Neural progenitor cell (in vitro differentiated cells): ENCODE measurements at regions not wholly inside any gene's neighbourhood (a gene's known extent, or its start where the extent isn't known, plus 50 kb on each side); places are given as distances from the start of the nearest gene placed in this dataset.

Experiments
- EZH2 ChIP-seq: fragments of 200-600 bp; sonication (generic); IDR thresholded peaks from 2 replicates; pipeline ENCODE4 v1.6.1; 2017; ENCODE audit warnings: antibody characterized with exemption, mild to moderate bottlenecking, moderate library complexity
- EZH2phosphoT487 ChIP-seq: fragments of 200-600 bp; sonication (generic); IDR thresholded peaks from 2 replicates; pipeline ENCODE4 v1.6.1; 2017; ENCODE audit warnings: antibody characterized with exemption
- TF ChIP-seq, protein P1 (sequence below): fragments of 200-600 bp; sonication (generic); IDR thresholded peaks from 2 replicates; pipeline ENCODE4 v1.5.1; 2017; ENCODE audit warnings: antibody characterized with exemption, mild to moderate bottlenecking

DNA sequence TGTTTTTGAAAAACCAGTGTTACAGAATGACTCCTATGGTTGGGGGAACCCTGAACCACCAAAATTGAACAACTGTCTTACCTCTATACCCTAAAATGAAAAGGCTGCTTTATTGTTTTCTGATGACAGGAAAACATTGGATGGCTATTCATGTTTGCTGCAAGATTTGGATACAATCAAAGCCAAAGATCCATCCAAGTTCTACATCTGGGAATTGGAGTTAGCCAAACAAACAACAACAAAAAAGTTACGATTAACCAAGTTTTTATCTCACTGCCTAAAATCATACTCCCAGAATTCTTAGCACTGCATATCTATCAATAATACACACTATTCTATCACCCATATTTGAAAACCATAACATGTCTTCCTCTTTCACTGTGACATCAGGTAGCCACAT is 349.7 kb upstream of the SLC7A11 start:
- TF ChIP-seq, protein P1, sequence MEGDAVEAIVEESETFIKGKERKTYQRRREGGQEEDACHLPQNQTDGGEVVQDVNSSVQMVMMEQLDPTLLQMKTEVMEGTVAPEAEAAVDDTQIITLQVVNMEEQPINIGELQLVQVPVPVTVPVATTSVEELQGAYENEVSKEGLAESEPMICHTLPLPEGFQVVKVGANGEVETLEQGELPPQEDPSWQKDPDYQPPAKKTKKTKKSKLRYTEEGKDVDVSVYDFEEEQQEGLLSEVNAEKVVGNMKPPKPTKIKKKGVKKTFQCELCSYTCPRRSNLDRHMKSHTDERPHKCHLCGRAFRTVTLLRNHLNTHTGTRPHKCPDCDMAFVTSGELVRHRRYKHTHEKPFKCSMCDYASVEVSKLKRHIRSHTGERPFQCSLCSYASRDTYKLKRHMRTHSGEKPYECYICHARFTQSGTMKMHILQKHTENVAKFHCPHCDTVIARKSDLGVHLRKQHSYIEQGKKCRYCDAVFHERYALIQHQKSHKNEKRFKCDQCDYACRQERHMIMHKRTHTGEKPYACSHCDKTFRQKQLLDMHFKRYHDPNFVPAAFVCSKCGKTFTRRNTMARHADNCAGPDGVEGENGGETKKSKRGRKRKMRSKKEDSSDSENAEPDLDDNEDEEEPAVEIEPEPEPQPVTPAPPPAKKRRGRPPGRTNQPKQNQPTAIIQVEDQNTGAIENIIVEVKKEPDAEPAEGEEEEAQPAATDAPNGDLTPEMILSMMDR: no peak
- TF ChIP-seq EZH2phosphoT487: no peak
- no peak for TF ChIP-seq EZH2
